HCT116 (cell line): ENCODE measurements at regions not wholly inside any gene's neighbourhood (a gene's known extent, or its start where the extent isn't known, plus 50 kb on each side); places are given as distances from the start of the nearest gene placed in this dataset.

Experiments
- ATAC-seq: fragments of 200-7000 bp; cut with Tn5 transposase; 2 replicates; pipeline ENCODE4 v1.9.1; 2020; ENCODE audit warnings: mild to moderate bottlenecking, moderate library complexity
- BruUV-seq: library from RNA; stranded (reverse); fragments of 400-500 nt; replicated peaks from 2 replicates; lab custom pipeline; 2021; lab: Mats Ljungman, UMichigan
- CTCF ChIA-PET: fragments of 300-600 bp; sonication (Branson Sonifier 250); formaldehyde crosslinking; loops from one replicate; lab custom pipeline; 2021; ENCODE audit warnings: antibody characterized with exemption; lab: Charles Lee
- POLR2A ChIA-PET: fragments of 300-600, 350-600 bp; sonication (Branson Sonifier 250); formaldehyde crosslinking; loops from one replicate; lab custom pipeline; 2021; ENCODE audit warnings: antibody characterized with exemption; lab: Charles Lee
- RAD21 ChIA-PET, 2 experiments: fragments of 300-600 bp; sonication (Branson Sonifier 250); formaldehyde crosslinking; loops; one replicate each; lab custom pipeline; 2023; ENCODE audit warnings: low total read pairs in 2 of 2; ENCODE audit not compliant: uncharacterized antibody in 2 of 2, unreplicated experiment in 2 of 2, low non-redundant PET in 1 of 2; lab: Charles Lee
- DNase-seq: peaks from one replicate; pipeline ENCODE4 v3.0.0-alpha.2; 2010; ENCODE audit warnings: low read depth, low spot score
- H2AFZ ChIP-seq: fragments of 200-600 bp; shearing (Covaris generic), sonication (generic); 2 replicates; pipeline ENCODE4 v1.6.1; 2017; ENCODE audit warnings: low read depth, mixed run types, mixed read lengths, antibody characterized with exemption, low read length; ENCODE audit not compliant: poor library complexity, severe bottlenecking
- H3K27ac ChIP-seq: 2 replicates; pipeline ENCODE4 v1.5.1; 2012; ENCODE audit warnings: low read depth, low read length
- H3K27me3 ChIP-seq: fragments of 200-600 bp; sonication (generic); 2 replicates; pipeline ENCODE4 v1.6.1; 2016; ENCODE audit warnings: mixed run types, low read length, mixed read lengths; ENCODE audit not compliant: insufficient read depth
- H3K36me3 ChIP-seq, 2 experiments: fragments of 200-500 bp in 1 of 2; fragments of 200-600 bp in 1 of 2; sonication (Bioruptor generic) in 1 of 2; sonication (generic) in 1 of 2; 2 replicates each; pipeline versions ENCODE4 v1.5.1 to v1.6.1; 2014 to 2016; ENCODE audit warnings: low read length in 2 of 2, inconsistent platforms in 1 of 2, mixed read lengths in 1 of 2, mixed run types in 1 of 2; ENCODE audit not compliant: insufficient read depth in 2 of 2, control insufficient read depth in 1 of 2
- H3K4me1 ChIP-seq, 2 experiments: fragments of 200-600 bp in 1 of 2; sonication (generic) in 1 of 2; 2 replicates each; pipeline versions ENCODE4 v1.5.1 to v1.6.1; 2012 to 2017; ENCODE audit warnings: low read length in 2 of 2, inconsistent platforms in 1 of 2, mild to moderate bottlenecking in 1 of 2, mixed read lengths in 1 of 2, mixed run types in 1 of 2, moderate library complexity in 1 of 2; ENCODE audit not compliant: insufficient read depth in 2 of 2, control insufficient read depth in 1 of 2
- H3K4me2 ChIP-seq: fragments of 200-600 bp; sonication (generic); 2 replicates; pipeline ENCODE4 v1.6.1; 2017; ENCODE audit warnings: mixed run types, low read length, mixed read lengths
- H3K4me3 ChIP-seq, 2 experiments: fragments of 200-600 bp in 1 of 2; sonication (generic) in 1 of 2; replicated peaks in 1 of 2; 2 replicates each; pipeline ENCODE4 v1.5.1; 2011 to 2016; ENCODE audit warnings: low read length in 2 of 2, control low read depth in 1 of 2, low read depth in 1 of 2, mild to moderate bottlenecking in 1 of 2, mixed read lengths in 1 of 2, mixed run types in 1 of 2
- H3K79me2 ChIP-seq: fragments of 200-600 bp; sonication (generic); 2 replicates; pipeline ENCODE4 v1.6.1; 2017; ENCODE audit warnings: mild to moderate bottlenecking, mixed run types, low read length, moderate library complexity, mixed read lengths; ENCODE audit not compliant: insufficient read depth
- H3K9ac ChIP-seq: fragments of 200-600 bp; sonication (generic); 2 replicates; pipeline ENCODE4 v1.6.1; 2016; ENCODE audit warnings: low read length, mixed read lengths
- H3K9me2 ChIP-seq: fragments of 200-600 bp; sonication (generic), shearing (Covaris generic); 2 replicates; pipeline ENCODE4 v1.6.1; 2017; ENCODE audit warnings: mixed run types, mild to moderate bottlenecking, moderate library complexity; ENCODE audit not compliant: insufficient read depth
- H3K9me3 ChIP-seq, 2 experiments: fragments of 200-500 bp in 1 of 2; fragments of 200-600 bp in 1 of 2; sonication (Bioruptor generic) in 1 of 2; sonication (generic) in 1 of 2; 2 replicates each; pipeline ENCODE4 v1.6.1; 2014 to 2017; ENCODE audit warnings: low read length in 2 of 2, mixed read lengths in 2 of 2, inconsistent platforms in 1 of 2, low read depth in 1 of 2, mild to moderate bottlenecking in 1 of 2, mixed run types in 1 of 2, moderate library complexity in 1 of 2; ENCODE audit not compliant: control insufficient read depth in 1 of 2, insufficient read depth in 1 of 2
- H4K20me1 ChIP-seq: fragments of 200-600 bp; sonication (generic), shearing (Covaris generic); 2 replicates; pipeline ENCODE4 v1.6.1; 2017; ENCODE audit warnings: mixed run types, mild to moderate bottlenecking, moderate library complexity; ENCODE audit not compliant: insufficient read depth
- CEBPB ChIP-seq: IDR thresholded peaks from 2 replicates; pipeline ENCODE4 v1.6.1; 2012; ENCODE audit warnings: low read depth
- EZH2phosphoT487 ChIP-seq: fragments of 200-600 bp; IDR thresholded peaks from 2 replicates; pipeline ENCODE4 v1.6.1; 2018; ENCODE audit warnings: antibody characterized with exemption, borderline replicate concordance
- POLR2A ChIP-seq: IDR thresholded peaks from 2 replicates; pipeline ENCODE4 v1.7.0; 2011; ENCODE audit warnings: borderline replicate concordance; ENCODE audit not compliant: insufficient read depth, insufficient read length; ENCODE audit errors: extremely low read depth
- SRF ChIP-seq: IDR thresholded peaks from 2 replicates; pipeline ENCODE4 v1.6.1; 2012; ENCODE audit warnings: low read depth
- TCF7L2 ChIP-seq: IDR thresholded peaks from 2 replicates; pipeline ENCODE4 v1.7.0; 2011; ENCODE audit warnings: borderline replicate concordance, inconsistent platforms; ENCODE audit not compliant: insufficient read depth, insufficient read length; ENCODE audit errors: extremely low read depth
- intact Hi-C: fragments of 100-400 bp; cut with micrococcal nuclease; formaldehyde crosslinking; loops from 2 replicates; pipeline ENCODE4 v1.10.0; 2022
- TF ChIP-seq, protein P1 (sequence below): IDR thresholded peaks from 2 replicates; pipeline ENCODE4 v1.6.1; 2012; ENCODE audit warnings: low read depth
- TF ChIP-seq, protein P2 (sequence below): IDR thresholded peaks from 2 replicates; pipeline ENCODE4 v1.6.1; 2012

GRCh38 chr4:134139188-134139587, 62.4 kb downstream of the PABPC4L start:
- H3K9me2 ChIP-seq = no peaks in the 10 kb centered on the region
- TF ChIP-seq EZH2phosphoT487 = no peak
- no peak for TF ChIP-seq POLR2A
- TF ChIP-seq, protein P1, sequence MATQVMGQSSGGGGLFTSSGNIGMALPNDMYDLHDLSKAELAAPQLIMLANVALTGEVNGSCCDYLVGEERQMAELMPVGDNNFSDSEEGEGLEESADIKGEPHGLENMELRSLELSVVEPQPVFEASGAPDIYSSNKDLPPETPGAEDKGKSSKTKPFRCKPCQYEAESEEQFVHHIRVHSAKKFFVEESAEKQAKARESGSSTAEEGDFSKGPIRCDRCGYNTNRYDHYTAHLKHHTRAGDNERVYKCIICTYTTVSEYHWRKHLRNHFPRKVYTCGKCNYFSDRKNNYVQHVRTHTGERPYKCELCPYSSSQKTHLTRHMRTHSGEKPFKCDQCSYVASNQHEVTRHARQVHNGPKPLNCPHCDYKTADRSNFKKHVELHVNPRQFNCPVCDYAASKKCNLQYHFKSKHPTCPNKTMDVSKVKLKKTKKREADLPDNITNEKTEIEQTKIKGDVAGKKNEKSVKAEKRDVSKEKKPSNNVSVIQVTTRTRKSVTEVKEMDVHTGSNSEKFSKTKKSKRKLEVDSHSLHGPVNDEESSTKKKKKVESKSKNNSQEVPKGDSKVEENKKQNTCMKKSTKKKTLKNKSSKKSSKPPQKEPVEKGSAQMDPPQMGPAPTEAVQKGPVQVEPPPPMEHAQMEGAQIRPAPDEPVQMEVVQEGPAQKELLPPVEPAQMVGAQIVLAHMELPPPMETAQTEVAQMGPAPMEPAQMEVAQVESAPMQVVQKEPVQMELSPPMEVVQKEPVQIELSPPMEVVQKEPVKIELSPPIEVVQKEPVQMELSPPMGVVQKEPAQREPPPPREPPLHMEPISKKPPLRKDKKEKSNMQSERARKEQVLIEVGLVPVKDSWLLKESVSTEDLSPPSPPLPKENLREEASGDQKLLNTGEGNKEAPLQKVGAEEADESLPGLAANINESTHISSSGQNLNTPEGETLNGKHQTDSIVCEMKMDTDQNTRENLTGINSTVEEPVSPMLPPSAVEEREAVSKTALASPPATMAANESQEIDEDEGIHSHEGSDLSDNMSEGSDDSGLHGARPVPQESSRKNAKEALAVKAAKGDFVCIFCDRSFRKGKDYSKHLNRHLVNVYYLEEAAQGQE = no peak
- TF ChIP-seq SRF = no peak
- TF ChIP-seq CEBPB = no peak
- TF ChIP-seq, protein P2, sequence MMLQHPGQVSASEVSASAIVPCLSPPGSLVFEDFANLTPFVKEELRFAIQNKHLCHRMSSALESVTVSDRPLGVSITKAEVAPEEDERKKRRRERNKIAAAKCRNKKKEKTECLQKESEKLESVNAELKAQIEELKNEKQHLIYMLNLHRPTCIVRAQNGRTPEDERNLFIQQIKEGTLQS = no peak
- no peak for TF ChIP-seq TCF7L2
- TF ChIP-seq, all 23 proteins: peak for 0
- DNase-seq (no peak), ATAC-seq (no peak)
- Histone ChIP-seq H3K27ac (no peak overlapping the region), H2AFZ (no peak overlapping the region), H4K20me1 (no peaks in the 10 kb centered on the region), H3K9ac (no peak overlapping the region), H3K4me3 (no peak overlapping the region), H3K4me2 (no peak overlapping the region), H3K4me1 (no peaks in the 10 kb centered on the region), H3K27me3 (no peaks in the 10 kb centered on the region), H3K9me3 (no peaks in the 10 kb centered on the region), H3K79me2 (no peaks in the 10 kb centered on the region), H3K36me3 (no peaks in the 10 kb centered on the region)
- no TSS peak for BruUV-seq
- ChIA-PET CTCF (no interaction called here), POLR2A (no interaction called here), RAD21 (no interaction called here)
- intact Hi-C loops = no loop called here
